HG03460 (cell line): ENCODE measurements at regions not wholly inside any gene's neighbourhood (a gene's known extent, or its start where the extent isn't known, plus 50 kb on each side); places are given as distances from the start of the nearest gene placed in this dataset.

Experiments
- ATAC-seq: cut with Tn5 transposase; IDR thresholded peaks from one replicate; pipeline ENCODE4 v1.9.1; 2021; ENCODE audit not compliant: unreplicated experiment

- ATAC-seq, result no peak
Measured at GRCh38 chrX:5537098-5537497, 691.6 kb downstream of the NLGN4X start.

- ATAC-seq, result no peak
Measured at GRCh38 chrX:5536261-5536660, 692.4 kb downstream of the NLGN4X start.

GRCh38 chrX:5528057-5528456 is 700.6 kb downstream of the NLGN4X start:
- ATAC-seq, result no peak

GRCh38 chrX:5526191-5526590 is 702.5 kb downstream of the NLGN4X start:
- no peak for ATAC-seq

- ATAC-seq, result no peak
Measured at GRCh38 chrX:5490786-5491563, 737.7 kb downstream of the NLGN4X start.

- no peak for ATAC-seq
Measured at GRCh38 chrX:5474282-5474681, 754.4 kb downstream of the NLGN4X start.

- ATAC-seq, result no peak
Measured at GRCh38 chrX:5458300-5458842, 770.3 kb downstream of the NLGN4X start.

- no peak for ATAC-seq
Measured at GRCh38 chrX:5449323-5449722, 779.3 kb downstream of the NLGN4X start.

- no peak for ATAC-seq
Measured at GRCh38 chrX:5431823-5432222, 796.8 kb downstream of the NLGN4X start.

GRCh38 chrX:5425119-5425518 is 803.5 kb downstream of the NLGN4X start:
- no peak for ATAC-seq

GRCh38 chrX:5417381-5417780 is 811.3 kb downstream of the NLGN4X start:
- no peak for ATAC-seq

GRCh38 chrX:5415738-5416137 is 812.9 kb downstream of the NLGN4X start:
- no peak for ATAC-seq

- ATAC-seq, result no peak
Measured at GRCh38 chrX:5409106-5409505, 819.6 kb downstream of the NLGN4X start.

GRCh38 chrX:5402461-5402860 is 826.2 kb downstream of the NLGN4X start:
- no peak for ATAC-seq

GRCh38 chrX:5399403-5399802 is 829.3 kb downstream of the NLGN4X start:
- ATAC-seq, result no peak

- no peak for ATAC-seq
Measured at GRCh38 chrX:5397409-5397808, 831.3 kb downstream of the NLGN4X start.

- ATAC-seq, result no peak
Measured at GRCh38 chrX:5390376-5390775, 838.3 kb downstream of the NLGN4X start.

- ATAC-seq, result no peak
Measured at GRCh38 chrX:5388087-5388486, 840.6 kb downstream of the NLGN4X start.

GRCh38 chrX:5380426-5380825 is 848.2 kb downstream of the NLGN4X start:
- no peak for ATAC-seq

GRCh38 chrX:5341902-5342301 is 886.8 kb downstream of the NLGN4X start:
- no peak for ATAC-seq

GRCh38 chrX:5337160-5337559 is 891.5 kb downstream of the NLGN4X start:
- no peak for ATAC-seq

- no peak for ATAC-seq
Measured at GRCh38 chrX:5324546-5324945, 904.1 kb downstream of the NLGN4X start.

- no peak for ATAC-seq
Measured at GRCh38 chrX:5314148-5314547, 914.5 kb downstream of the NLGN4X start.
